Activated T-helper 2 cell treated with anti-CD3 and anti-CD28 coated beads, Interferon-gamma antibody, Interleukin-2, Interleukin-4, amounts not matched to agents 10 μg/mL and 5 μg/mL and 100 μg/mL, durations not matched to agents 14 hours and 24 hours and 36 hours (primary cell): ENCODE measurements at regions not wholly inside any gene's neighbourhood (a gene's known extent, or its start where the extent isn't known, plus 50 kb on each side); places are given as distances from the start of the nearest gene placed in this dataset.
"Not testable (repeated sequence)": the region's sequence is repeated elsewhere in the genome, so short reads cannot be mapped to it uniquely, and the experiment has no call there.

ENCODE experiments used
- DNase-seq: peaks from one replicate; pipeline ENCODE4 v3.0.0; 2021; ENCODE audit warnings: low spot score
- H3K27ac Mint-ChIP-seq: one replicate; pipeline ENCODE4 v1.8.0; 2021; ENCODE audit warnings: mixed read lengths
- H3K27me3 Mint-ChIP-seq: one replicate; pipeline ENCODE4 v1.8.0; 2021; ENCODE audit warnings: low read depth, mixed read lengths
- H3K36me3 Mint-ChIP-seq: one replicate; pipeline ENCODE4 v1.8.0; 2021; ENCODE audit warnings: low read depth, mixed read lengths
- H3K4me1 Mint-ChIP-seq: one replicate; pipeline ENCODE4 v1.8.0; 2021; ENCODE audit warnings: low read depth, mixed read lengths
- H3K4me3 Mint-ChIP-seq: one replicate; pipeline ENCODE4 v1.8.0; 2021; ENCODE audit warnings: low read depth, mild to moderate bottlenecking, moderate library complexity, mixed read lengths
- H3K9me3 Mint-ChIP-seq: one replicate; pipeline ENCODE4 v1.8.0; 2021; ENCODE audit warnings: mixed read lengths
- intact Hi-C: fragments of 100-400 bp; cut with micrococcal nuclease; formaldehyde crosslinking; loops from one replicate; pipeline ENCODE4 v1.15.1; 2023

- not testable (repeated sequence) for H3K27ac Mint-ChIP-seq, H3K4me1 Mint-ChIP-seq
These were observed 792.6 kb downstream of the NTRK3 start for GRCh38 chr15:87463956-87464355.

GRCh38 chr15:87461631-87462030, 794.9 kb downstream of the NTRK3 start:
- no peak for DNase-seq
- Mint-ChIP-seq H3K27me3 (no peaks in the 10 kb centered on the region), H3K36me3 (no peaks in the 10 kb centered on the region), H3K9me3 (no peaks in the 10 kb centered on the region), H3K4me3 (no peak overlapping the region), H3K27ac (no peak overlapping the region), H3K4me1 (no peaks in the 10 kb centered on the region)
- intact Hi-C loops = no loop called here

More at GRCh38 chr15:87463956-87464355, 792.6 kb downstream of the NTRK3 start:
- DNase-seq, intact Hi-C loops, H3K9me3 Mint-ChIP-seq, H3K27me3 Mint-ChIP-seq, H3K36me3 Mint-ChIP-seq, H3K4me3 Mint-ChIP-seq: not testable (repeated sequence)

- intact Hi-C loops = no loop called here
- Mint-ChIP-seq H3K27me3 (no peaks in the 10 kb centered on the region), H3K36me3 (no peaks in the 10 kb centered on the region), H3K4me1 (no peaks in the 10 kb centered on the region), H3K9me3 (no peaks in the 10 kb centered on the region), H3K27ac (no peak overlapping the region), H3K4me3 (no peak overlapping the region)
- no peak for DNase-seq
These were observed 801.7 kb downstream of the NTRK3 start for GRCh38 chr15:87454860-87455259.

- no peaks in the 10 kb centered on the region for H3K27me3 Mint-ChIP-seq
- no peak for DNase-seq
- H3K36me3 Mint-ChIP-seq = no peaks in the 10 kb centered on the region
- no peak overlapping the region for H3K27ac Mint-ChIP-seq
- no peak overlapping the region for H3K4me3 Mint-ChIP-seq
- intact Hi-C loops = no loop called here
- no peaks in the 10 kb centered on the region for H3K9me3 Mint-ChIP-seq
- no peaks in the 10 kb centered on the region for H3K4me1 Mint-ChIP-seq
These were observed 806.2 kb downstream of the NTRK3 start for GRCh38 chr15:87450314-87450713.

- Mint-ChIP-seq H3K27ac (no peak overlapping the region), H3K9me3 (no peaks in the 10 kb centered on the region), H3K4me1 (no peaks in the 10 kb centered on the region), H3K27me3 (no peaks in the 10 kb centered on the region), H3K36me3 (no peaks in the 10 kb centered on the region), H3K4me3 (no peak overlapping the region)
- DNase-seq = no peak
- intact Hi-C loops = no loop called here
These were observed 817.4 kb downstream of the NTRK3 start for GRCh38 chr15:87439090-87439489.

GRCh38 chr15:87433871-87434270, 822.7 kb downstream of the NTRK3 start:
- no peak overlapping the region for H3K4me3 Mint-ChIP-seq

GRCh38 chr15:87429754-87430153, 826.8 kb downstream of the NTRK3 start:
- Mint-ChIP-seq H3K27me3 (no peaks in the 10 kb centered on the region), H3K9me3 (no peaks in the 10 kb centered on the region), H3K36me3 (no peaks in the 10 kb centered on the region), H3K27ac (no peak overlapping the region), H3K4me3 (no peak overlapping the region), H3K4me1 (no peaks in the 10 kb centered on the region)
- intact Hi-C loops = no loop called here
- no peak for DNase-seq

More at GRCh38 chr15:87433871-87434270, 822.7 kb downstream of the NTRK3 start:
- H3K36me3 Mint-ChIP-seq = no peaks in the 10 kb centered on the region
- H3K27ac Mint-ChIP-seq = no peak overlapping the region
- H3K27me3 Mint-ChIP-seq = no peaks in the 10 kb centered on the region
- H3K9me3 Mint-ChIP-seq = no peaks in the 10 kb centered on the region
- no peak for DNase-seq
- intact Hi-C loops = no loop called here
- H3K4me1 Mint-ChIP-seq = no peaks in the 10 kb centered on the region

- no peaks in the 10 kb centered on the region for H3K4me1 Mint-ChIP-seq
- H3K9me3 Mint-ChIP-seq = no peaks in the 10 kb centered on the region
- no peak for DNase-seq
- intact Hi-C loops = no loop called here
- no peaks in the 10 kb centered on the region for H3K36me3 Mint-ChIP-seq
- no peak overlapping the region for H3K27ac Mint-ChIP-seq
- H3K27me3 Mint-ChIP-seq = no peaks in the 10 kb centered on the region
- H3K4me3 Mint-ChIP-seq = no peak overlapping the region
These were observed 836.5 kb downstream of the NTRK3 start for GRCh38 chr15:87420017-87420416.

GRCh38 chr15:87419344-87419743, 837.2 kb downstream of the NTRK3 start:
- Mint-ChIP-seq H3K27ac (no peak overlapping the region), H3K4me3 (no peak overlapping the region), H3K9me3 (no peaks in the 10 kb centered on the region), H3K4me1 (no peaks in the 10 kb centered on the region), H3K36me3 (no peaks in the 10 kb centered on the region), H3K27me3 (no peaks in the 10 kb centered on the region)
- intact Hi-C loops = no loop called here
- no peak for DNase-seq

- no peak overlapping the region for H3K4me3 Mint-ChIP-seq
- intact Hi-C loops = no loop called here
- no peaks in the 10 kb centered on the region for H3K4me1 Mint-ChIP-seq
- H3K27me3 Mint-ChIP-seq = no peaks in the 10 kb centered on the region
- no peak overlapping the region for H3K27ac Mint-ChIP-seq
- no peaks in the 10 kb centered on the region for H3K36me3 Mint-ChIP-seq
- no peaks in the 10 kb centered on the region for H3K9me3 Mint-ChIP-seq
- DNase-seq = no peak
These were observed 839.8 kb downstream of the NTRK3 start for GRCh38 chr15:87416591-87417257.

- no peaks in the 10 kb centered on the region for H3K9me3 Mint-ChIP-seq
- no peak overlapping the region for H3K27ac Mint-ChIP-seq
- intact Hi-C loops = no loop called here
- no peaks in the 10 kb centered on the region for H3K27me3 Mint-ChIP-seq
- H3K36me3 Mint-ChIP-seq = no peaks in the 10 kb centered on the region
- no peak for DNase-seq
- H3K4me1 Mint-ChIP-seq = no peaks in the 10 kb centered on the region
- no peak overlapping the region for H3K4me3 Mint-ChIP-seq
These were observed 847.6 kb downstream of the NTRK3 start for GRCh38 chr15:87408902-87409301.

- H3K27me3 Mint-ChIP-seq = no peaks in the 10 kb centered on the region
- no peak overlapping the region for H3K4me3 Mint-ChIP-seq
- no peak overlapping the region for H3K27ac Mint-ChIP-seq
- DNase-seq = no peak
- intact Hi-C loops = no loop called here
- no peaks in the 10 kb centered on the region for H3K9me3 Mint-ChIP-seq
- H3K4me1 Mint-ChIP-seq = no peaks in the 10 kb centered on the region
- no peaks in the 10 kb centered on the region for H3K36me3 Mint-ChIP-seq
These were observed 852.6 kb downstream of the NTRK3 start for GRCh38 chr15:87403973-87404372.

- Mint-ChIP-seq H3K27ac (no peak overlapping the region), H3K9me3 (no peaks in the 10 kb centered on the region), H3K4me1 (no peaks in the 10 kb centered on the region), H3K36me3 (no peaks in the 10 kb centered on the region), H3K4me3 (no peak overlapping the region), H3K27me3 (no peaks in the 10 kb centered on the region)
- no peak for DNase-seq
- intact Hi-C loops = no loop called here
These were observed 854.6 kb downstream of the NTRK3 start for GRCh38 chr15:87401973-87402372.

GRCh38 chr15:87394676-87395075, 861.9 kb downstream of the NTRK3 start:
- Mint-ChIP-seq H3K4me1 (no peaks in the 10 kb centered on the region), H3K36me3 (no peaks in the 10 kb centered on the region)

More at GRCh38 chr15:87394676-87395075, 861.9 kb downstream of the NTRK3 start:
- DNase-seq = no peak
- Mint-ChIP-seq H3K27ac (no peak overlapping the region), H3K4me3 (no peak overlapping the region), H3K27me3 (no peaks in the 10 kb centered on the region), H3K9me3 (peaks cover 12% of the 10 kb centered on the region)
- intact Hi-C loops = no loop called here
